Transverse colon (tissue), 4 donors: ENCODE measurements at regions not wholly inside any gene's neighbourhood (a gene's known extent, or its start where the extent isn't known, plus 50 kb on each side); places are given as distances from the start of the nearest gene placed in this dataset.

Source experiments
- DNase-seq: peaks from one replicate; pipeline ENCODE4 v3.0.0-alpha.2; 2019
- H3K27ac ChIP-seq, 4 donors: fragments of 200-600 bp; sonication (generic); 2 replicates each; pipeline ENCODE4 v1.5.1; 2016 to 2018; ENCODE audit warnings: inconsistent platforms in 4 of 4
- H3K27me3 ChIP-seq: fragments of 200-600 bp; sonication (generic); 2 replicates; pipeline ENCODE4 v1.5.1; 2017; ENCODE audit warnings: inconsistent platforms
- H3K36me3 ChIP-seq, 4 donors: fragments of 200-600 bp; sonication (generic); 2 replicates each; pipeline ENCODE4 v1.5.1; 2017 to 2019; ENCODE audit warnings: inconsistent platforms in 4 of 4
- H3K4me1 ChIP-seq, 4 donors: fragments of 200-600 bp; sonication (generic); 2 replicates each; pipeline ENCODE4 v1.5.1; 2017 to 2020; ENCODE audit warnings: inconsistent platforms in 4 of 4
- H3K4me3 ChIP-seq, 4 donors: fragments of 200-600 bp; sonication (generic); 1 replicate in 1 of 4; 2 replicates in 3 of 4; pipeline versions ENCODE4 v1.5.1 to v1.6.1; 2017 to 2019; ENCODE audit warnings: inconsistent platforms in 4 of 4
- H3K9me3 ChIP-seq, 2 donors: fragments of 200-600 bp; sonication (generic); 2 replicates each; pipeline ENCODE4 v1.5.1; 2017 to 2019; ENCODE audit warnings: inconsistent platforms in 2 of 2
- EP300 ChIP-seq: sonication (generic); formaldehyde crosslinking; IDR thresholded peaks from one replicate; pipeline ENCODE4 v1.6.1; 2017; ENCODE audit warnings: antibody characterized with exemption, low read depth
- POLR2A ChIP-seq: fragments of 450-650 bp; IDR thresholded peaks from one replicate; pipeline ENCODE4 v1.6.1; 2016; ENCODE audit warnings: antibody characterized with exemption, mild to moderate bottlenecking, moderate library complexity
- POLR2AphosphoS5 ChIP-seq, 3 donors: sonication (generic); formaldehyde crosslinking; IDR thresholded peaks; one replicate each; pipeline ENCODE4 v1.6.1; 2016; ENCODE audit warnings: antibody characterized with exemption in 3 of 3
- WGBS, 2 donors: methylation state at CpG; one replicate each; pipeline ENCODE4 v1.1.5; 2018; ENCODE audit warnings: low coverage in 1 of 2; 5-methylcytosine and 5-hydroxymethylcytosine counted together
- in situ Hi-C, 4 donors: fragments of 200-750 bp; cut with MboI; loops; one replicate each; pipeline versions ENCODE4 v1.15.0 to v1.15.1; 2017; ENCODE audit warnings: low sequenced_read_pairs in 3 of 4, low pct_ligation_motif_present in 1 of 4, low pct_unique_long_range_greater_than_20kb in 1 of 4
- intact Hi-C: fragments of 100-400 bp; cut with DNase I; formaldehyde crosslinking; loops from one replicate; pipeline ENCODE4 v1.15.1; 2023; ENCODE audit warnings: low total_unique reads
- TF ChIP-seq, protein P1 (sequence below), 5 experiments: fragments of 200-600 bp in 3 of 5; fragments of 450-650 bp in 2 of 5; sonication (generic) in 3 of 5; IDR thresholded peaks; 1 replicate in 2 of 5; 2 replicates in 3 of 5; pipeline ENCODE4 v1.5.1; 2016 to 2017; ENCODE audit warnings: antibody characterized with exemption in 5 of 5, inconsistent platforms in 3 of 5, mild to moderate bottlenecking in 2 of 5, moderate library complexity in 1 of 5

DNA sequence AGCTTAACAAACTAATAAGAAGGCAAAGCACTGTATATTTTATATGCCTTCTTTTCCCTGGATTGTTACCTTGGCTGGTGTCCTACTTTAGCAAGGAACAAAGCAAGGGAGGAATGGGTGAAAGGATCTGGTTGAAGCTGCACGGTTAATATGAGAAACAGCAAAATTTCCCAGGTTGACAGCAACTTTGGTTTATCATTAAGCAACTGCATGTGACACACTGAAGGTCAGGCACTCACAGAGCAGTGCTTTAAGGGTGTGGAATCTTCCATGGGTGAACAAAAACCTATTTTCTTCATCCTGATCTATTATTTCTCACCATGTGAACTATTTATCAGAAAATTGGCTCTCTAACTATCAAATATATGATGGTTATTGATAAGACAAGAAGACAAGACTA is 109.0 kb upstream of the ATP10B start:
- in situ Hi-C loops (no loop called here), intact Hi-C loops (no loop called here)
- H3K4me1 ChIP-seq, result no peaks in the 10 kb centered on the region
- no peak overlapping the region for H3K4me3 ChIP-seq
- TF ChIP-seq EP300 (no peak), POLR2A (no peak), POLR2AphosphoS5 (IDR thresholded peaks at IDR 0.05) (no peak)
- TF ChIP-seq, protein P1, sequence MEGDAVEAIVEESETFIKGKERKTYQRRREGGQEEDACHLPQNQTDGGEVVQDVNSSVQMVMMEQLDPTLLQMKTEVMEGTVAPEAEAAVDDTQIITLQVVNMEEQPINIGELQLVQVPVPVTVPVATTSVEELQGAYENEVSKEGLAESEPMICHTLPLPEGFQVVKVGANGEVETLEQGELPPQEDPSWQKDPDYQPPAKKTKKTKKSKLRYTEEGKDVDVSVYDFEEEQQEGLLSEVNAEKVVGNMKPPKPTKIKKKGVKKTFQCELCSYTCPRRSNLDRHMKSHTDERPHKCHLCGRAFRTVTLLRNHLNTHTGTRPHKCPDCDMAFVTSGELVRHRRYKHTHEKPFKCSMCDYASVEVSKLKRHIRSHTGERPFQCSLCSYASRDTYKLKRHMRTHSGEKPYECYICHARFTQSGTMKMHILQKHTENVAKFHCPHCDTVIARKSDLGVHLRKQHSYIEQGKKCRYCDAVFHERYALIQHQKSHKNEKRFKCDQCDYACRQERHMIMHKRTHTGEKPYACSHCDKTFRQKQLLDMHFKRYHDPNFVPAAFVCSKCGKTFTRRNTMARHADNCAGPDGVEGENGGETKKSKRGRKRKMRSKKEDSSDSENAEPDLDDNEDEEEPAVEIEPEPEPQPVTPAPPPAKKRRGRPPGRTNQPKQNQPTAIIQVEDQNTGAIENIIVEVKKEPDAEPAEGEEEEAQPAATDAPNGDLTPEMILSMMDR (IDR thresholded peaks at IDR 0.05), result no peak
- DNase-seq, result no peak
- H3K36me3 ChIP-seq, result no peaks in the 10 kb centered on the region
- H3K27ac ChIP-seq, result no peak overlapping the region
- no peaks in the 10 kb centered on the region for H3K27me3 ChIP-seq
- no peaks in the 10 kb centered on the region for H3K9me3 ChIP-seq
- 41 to 60% methylated on average over 1 of the region's 1 CpG for WGBS, 2 donors

DNA sequence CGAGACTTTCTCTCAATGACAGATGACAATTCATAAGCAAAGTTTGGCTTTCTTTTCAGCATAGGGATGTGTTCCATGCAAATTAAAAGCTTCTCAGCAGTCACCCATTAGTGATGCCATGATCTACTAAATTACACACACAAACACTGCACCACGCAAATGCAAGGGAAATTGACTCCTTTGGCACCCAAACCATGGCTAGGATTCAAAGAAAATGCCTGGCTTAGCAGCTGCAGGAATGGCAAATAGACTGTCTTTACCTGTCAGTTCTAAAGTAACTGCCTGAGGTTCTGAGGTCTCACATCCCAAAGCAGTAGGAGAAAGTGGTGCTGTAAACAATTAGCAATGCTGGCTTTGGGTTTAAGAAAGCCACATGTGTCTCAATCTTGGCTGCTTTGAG is 108.6 kb upstream of the ATP10B start:
- TF ChIP-seq, protein P1 (IDR thresholded peaks at IDR 0.05), result no peak
- no peak for TF ChIP-seq EP300
- TF ChIP-seq POLR2AphosphoS5 (IDR thresholded peaks at IDR 0.05), result no peak
- no peak for TF ChIP-seq POLR2A
- WGBS, 2 donors, result 54 to 78% methylated on average over 1 to 2 of the region's 2 CpGs
- Histone ChIP-seq H3K36me3 (no peaks in the 10 kb centered on the region), H3K4me3 (no peak overlapping the region), H3K27ac (no peak overlapping the region), H3K4me1 (no peaks in the 10 kb centered on the region), H3K27me3 (no peaks in the 10 kb centered on the region), H3K9me3 (no peaks in the 10 kb centered on the region)
- in situ Hi-C loops (no loop called here), intact Hi-C loops (no loop called here)
- no peak for DNase-seq

DNA sequence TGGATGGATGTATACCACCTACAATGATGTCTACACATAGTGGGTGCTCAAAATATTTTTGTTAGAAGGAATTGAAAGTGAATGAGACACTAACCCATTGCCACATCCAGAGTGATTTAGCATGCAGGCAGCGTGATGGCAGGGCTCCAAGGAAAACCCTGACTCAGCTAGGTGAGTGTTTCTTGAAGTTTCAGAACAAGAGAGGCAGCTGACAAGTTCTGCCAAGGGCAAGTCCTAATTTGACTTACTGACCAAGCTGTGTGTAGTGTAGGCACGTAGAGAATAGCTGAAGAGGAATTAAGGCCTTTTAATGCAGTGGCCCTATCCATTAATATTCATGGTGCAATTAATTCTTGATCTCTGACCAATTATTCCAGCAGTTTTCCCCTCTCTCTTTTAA is 107.8 kb upstream of the ATP10B start:
- Histone ChIP-seq H3K9me3 (no peaks in the 10 kb centered on the region), H3K4me1 (no peaks in the 10 kb centered on the region), H3K27ac (no peak overlapping the region), H3K36me3 (no peaks in the 10 kb centered on the region), H3K4me3 (no peak overlapping the region), H3K27me3 (no peaks in the 10 kb centered on the region)
- WGBS, 2 donors, result 33 to 43% methylated on average over 2 of the region's 2 CpGs
- intact Hi-C loops (no loop called here), in situ Hi-C loops (no loop called here)
- DNase-seq, result peak; percentile 14
- TF ChIP-seq EP300 (no peak), POLR2AphosphoS5 (IDR thresholded peaks at IDR 0.05) (no peak), POLR2A (no peak)
- TF ChIP-seq, protein P1 (IDR thresholded peaks at IDR 0.05), result no peak

DNA sequence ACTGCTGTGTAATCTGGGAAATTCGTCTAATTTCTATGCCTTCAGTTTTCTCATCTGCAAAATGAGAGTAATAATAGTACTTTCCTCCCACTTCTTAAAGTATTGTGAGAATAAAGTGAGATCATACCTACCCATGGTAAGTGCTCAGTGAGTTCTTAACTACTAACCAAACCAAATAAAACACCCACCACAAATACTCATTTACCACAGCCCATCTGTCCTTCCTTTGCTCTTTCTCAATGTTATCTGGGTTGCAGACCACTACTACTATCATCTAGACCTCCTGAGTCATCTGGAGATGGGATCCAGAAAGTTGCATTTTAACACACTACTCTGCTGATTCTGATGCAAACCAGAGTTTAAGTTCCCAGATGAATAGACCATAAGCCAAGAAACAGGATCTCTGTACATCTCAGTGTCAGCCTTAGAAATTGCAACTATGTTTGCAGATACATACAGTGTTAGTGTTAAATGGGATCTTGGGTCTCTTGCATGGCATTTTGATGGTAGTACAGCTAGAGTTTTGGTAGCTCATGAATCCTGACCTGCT is 105.4 kb upstream of the ATP10B start:
- H3K36me3 ChIP-seq, result no peaks in the 10 kb centered on the region

More for the DNA sequence above, 105.4 kb upstream of the ATP10B start:
- TF ChIP-seq EP300 (no peak), POLR2AphosphoS5 (IDR thresholded peaks at IDR 0.05) (no peak), POLR2A (no peak)
- TF ChIP-seq, protein P1 (IDR thresholded peaks at IDR 0.05), result no peak
- Histone ChIP-seq H3K4me1 (no peaks in the 10 kb centered on the region), H3K27ac (no peak overlapping the region), H3K4me3 (no peak overlapping the region), H3K9me3 (no peaks in the 10 kb centered on the region), H3K27me3 (no peaks in the 10 kb centered on the region)
- WGBS, 2 donors, result 43 to 65% methylated on average over 1 of the region's 1 CpG
- no peak for DNase-seq
- intact Hi-C loops (no loop called here), in situ Hi-C loops (no loop called here)
